Motor neuron (in vitro differentiated cells): ENCODE measurements at regions not wholly inside any gene's neighbourhood (a gene's known extent, or its start where the extent isn't known, plus 50 kb on each side); places are given as distances from the start of the nearest gene placed in this dataset.
A peak's percentile ranks its signal among the peaks of the same experiment; 100 is the strongest.

Experiments
- ATAC-seq, 8 experiments: fragments of 200-7000 bp; cut with Tn5 transposase; replicated peaks in 6 of 8; 2 replicates each; pipeline ENCODE4 v1.8.0; 2021; ENCODE audit warnings: mild to moderate bottlenecking in 8 of 8, moderate library complexity in 8 of 8
- H3K27ac ChIP-seq, 2 donors: fragments of 250-450 bp; sonication (Bioruptor Pico); 2 replicates each; pipeline ENCODE4 v1.9.0; 2021; ENCODE audit warnings: antibody characterized with exemption in 2 of 2, mild to moderate bottlenecking in 2 of 2, moderate library complexity in 1 of 2
- H3K4me1 ChIP-seq, 2 donors: fragments of 250-450 bp; sonication (Bioruptor Pico); replicated peaks in 1 of 2; 2 replicates each; pipeline ENCODE4 v1.6.1; 2021; ENCODE audit warnings: antibody characterized with exemption in 2 of 2, mild to moderate bottlenecking in 2 of 2, moderate library complexity in 1 of 2
- H3K4me3 ChIP-seq, 5 donors: fragments of 250-450 bp; sonication (Bioruptor Pico); 2 replicates each; pipeline ENCODE4 v1.9.0; 2021; ENCODE audit warnings: antibody characterized with exemption in 5 of 5, mild to moderate bottlenecking in 5 of 5, moderate library complexity in 4 of 5
- WGBS, 10 experiments: fragments of 450-650 bp; shearing (Covaris generic); methylation state at CpG; one replicate each; pipeline ENCODE4 v1.0.0; 2022; 5-methylcytosine and 5-hydroxymethylcytosine counted together
- in situ Hi-C, 9 experiments: fragments of 400-800 bp; cut with MboI; loops; one replicate each; pipeline ENCODE4 v1.15.0; 2021; ENCODE audit warnings: low sequenced_read_pairs in 9 of 9, low pct_unique_long_range_greater_than_20kb in 2 of 9; ENCODE audit not compliant: unreplicated experiment in 9 of 9

- in situ Hi-C loops = loop anchor here in 5 of 9 experiments (10.0 to 25.0 kb wide), 3 partner anchors 185 to 292 kb away; partner anchors contain the start of gene ARHGEF3 (in 1 of the 5)
- no peak for ATAC-seq
- no peak overlapping the region for H3K27ac ChIP-seq
- peaks cover 0 to 6% of the 10 kb centered on the region in 2 donors for H3K4me1 ChIP-seq
- H3K4me3 ChIP-seq = no peak overlapping the region
- 60 to 75% methylated on average over 1 of the region's 3 CpGs; no CpG with 5 or more reads in 8 of the 10 experiments for WGBS, 10 experiments
Measured at GRCh38 chr3:56997041-56997440, 63.4 kb upstream of the SPATA12 start.

- 51 to 92% (median 73%) methylated on average over 1 to 6 of the region's 6 CpGs for WGBS, 10 experiments
- H3K4me3 ChIP-seq = no peak overlapping the region
- ATAC-seq = no peak
- in situ Hi-C loops = loop anchor here in 5 of 9 experiments (10.0 to 25.0 kb wide), 3 partner anchors 182 to 290 kb away; partner anchors contain the start of gene ARHGEF3 (in 1 of the 5)
- no peak overlapping the region for H3K27ac ChIP-seq
- H3K4me1 ChIP-seq = peaks cover 0 to 6% of the 10 kb centered on the region in 2 donors
Measured at GRCh38 chr3:56994391-56994790, 66.1 kb upstream of the SPATA12 start.

- WGBS, 10 experiments = 75 to 100% (median 96%) methylated on average over 1 to 3 of the region's 3 CpGs; no CpG with 5 or more reads in 4 of the 10 experiments
- no peak for ATAC-seq
- H3K4me3 ChIP-seq = no peak overlapping the region
- no peaks in the 10 kb centered on the region for H3K4me1 ChIP-seq
- in situ Hi-C loops = loop anchor here in 5 of 9 experiments (10.0 to 25.0 kb wide), 3 partner anchors 178 to 286 kb away; partner anchors contain the start of gene ARHGEF3 (in 1 of the 5)
- no peak overlapping the region for H3K27ac ChIP-seq
Measured at GRCh38 chr3:56990641-56991015, 69.8 kb upstream of the SPATA12 start.

GRCh38 chr3:56989977-56990640 lies 70.4 kb upstream of the SPATA12 start:
- Histone ChIP-seq H3K27ac (no peak overlapping the region), H3K4me3 (no peak overlapping the region), H3K4me1 (no peaks in the 10 kb centered on the region)
- in situ Hi-C loops = loop anchor here (10.0 to 25.0 kb wide), 4 partner anchors 178 to 295 kb away; partner anchors contain the start of gene ARHGEF3 (in 1 of the 9)
- ATAC-seq = peak in 2 of 8 experiments; percentile 19 to 29
- 40 to 100% (median 83%) methylated on average over 1 to 11 of the region's 12 CpGs; no CpG with 5 or more reads in 1 of the 10 experiments for WGBS, 10 experiments

GRCh38 chr3:56989169-56989976 lies 71.1 kb upstream of the SPATA12 start:
- in situ Hi-C loops = loop anchor here in 7 of 9 experiments (10.0 to 25.0 kb wide), 4 partner anchors 177 to 295 kb away; partner anchors contain the start of gene ARHGEF3 (in 1 of the 7)
- ATAC-seq = peak; percentile 11 to 85 (median 29)
- Histone ChIP-seq H3K4me1 (no peaks in the 10 kb centered on the region), H3K4me3 (no peak overlapping the region), H3K27ac (no peak overlapping the region)
- WGBS, 10 experiments = 0 to 80% (median 57%) methylated on average over 1 to 6 of the region's 11 CpGs; no CpG with 5 or more reads in 3 of the 10 experiments

- H3K4me1 ChIP-seq = no peaks in the 10 kb centered on the region
- in situ Hi-C loops = loop anchor here in 7 of 9 experiments (10.0 to 25.0 kb wide), 4 partner anchors 176 to 294 kb away; partner anchors contain the start of gene ARHGEF3 (in 1 of the 7)
- no peak overlapping the region for H3K27ac ChIP-seq
- peak; percentile 71 to 94 (median 88) for ATAC-seq
- WGBS, 10 experiments = 0 to 18% (median 4%) methylated on average over 1 to 9 of the region's 10 CpGs
- H3K4me3 ChIP-seq = no peak overlapping the region
Measured at GRCh38 chr3:56988458-56989168, 71.9 kb upstream of the SPATA12 start.

- in situ Hi-C loops = loop anchor here in 7 of 9 experiments (10.0 to 25.0 kb wide), 4 partner anchors 175 to 293 kb away; partner anchors contain the start of gene ARHGEF3 (in 1 of the 7)
- H3K27ac ChIP-seq = no peak overlapping the region
- no peaks in the 10 kb centered on the region for H3K4me1 ChIP-seq
- no peak overlapping the region for H3K4me3 ChIP-seq
- 50 to 100% (median 88%) methylated on average over 1 to 3 of the region's 6 CpGs; no CpG with 5 or more reads in 5 of the 10 experiments for WGBS, 10 experiments
- ATAC-seq = peak in 3 of 8 experiments; percentile 23 to 32 (median 26)
Measured at GRCh38 chr3:56987238-56987895, 73.1 kb upstream of the SPATA12 start.

GRCh38 chr3:56986347-56986746 lies 74.1 kb upstream of the SPATA12 start:
- no peak for ATAC-seq
- Histone ChIP-seq H3K27ac (no peak overlapping the region), H3K4me3 (no peak overlapping the region), H3K4me1 (no peaks in the 10 kb centered on the region)
- in situ Hi-C loops = loop anchor here in 7 of 9 experiments (10.0 to 25.0 kb wide), 4 partner anchors 174 to 292 kb away; partner anchors contain the start of gene ARHGEF3 (in 1 of the 7)
- 0 to 82% (median 50%) methylated on average over 1 to 5 of the region's 5 CpGs; no CpG with 5 or more reads in 3 of the 10 experiments for WGBS, 10 experiments

GRCh38 chr3:56985878-56986277 lies 74.6 kb upstream of the SPATA12 start:
- no CpG with 5 or more reads among the region's 2 CpGs for WGBS, 10 experiments
- H3K27ac ChIP-seq = no peak overlapping the region
- no peak overlapping the region for H3K4me3 ChIP-seq
- in situ Hi-C loops = loop anchor here in 7 of 9 experiments (10.0 to 25.0 kb wide), 4 partner anchors 174 to 291 kb away; partner anchors contain the start of gene ARHGEF3 (in 1 of the 7)
- peak in 1 of 8 experiments; percentile 8 for ATAC-seq
- no peaks in the 10 kb centered on the region for H3K4me1 ChIP-seq

- no peaks in the 10 kb centered on the region for H3K4me1 ChIP-seq
- 93 to 100% (median 95%) methylated on average over 3 to 5 of the region's 9 CpGs; no CpG with 5 or more reads in 7 of the 10 experiments for WGBS, 10 experiments
- H3K27ac ChIP-seq = no peak overlapping the region
- ATAC-seq = no peak
- in situ Hi-C loops = loop anchor here in 7 of 9 experiments (10.0 to 25.0 kb wide), 4 partner anchors 173 to 291 kb away; partner anchors contain the start of gene ARHGEF3 (in 1 of the 7)
- H3K4me3 ChIP-seq = no peak overlapping the region
Measured at GRCh38 chr3:56985460-56985859, 75.0 kb upstream of the SPATA12 start.

- Histone ChIP-seq H3K4me3 (no peak overlapping the region), H3K4me1 (no peaks in the 10 kb centered on the region), H3K27ac (no peak overlapping the region)
- ATAC-seq = no peak
- in situ Hi-C loops = loop anchor here in 7 of 9 experiments (10.0 to 25.0 kb wide), 4 partner anchors 171 to 289 kb away; partner anchors contain the start of gene ARHGEF3 (in 1 of the 7)
- WGBS, 10 experiments = 84 to 100% (median 94%) methylated on average over 2 to 6 of the region's 8 CpGs; no CpG with 5 or more reads in 4 of the 10 experiments
Measured at GRCh38 chr3:56983427-56983826, 77.0 kb upstream of the SPATA12 start.
